ENCODE measurements at regions not wholly inside any gene's neighbourhood (a gene's known extent, or its start where the extent isn't known, plus 50 kb on each side); places are given as distances from the start of the nearest gene placed in this dataset.

GRCh38 chr20:50314678-50315335, 124.2 kb downstream of the CEBPB start:
- Histone ChIP-seq H3K9ac (ENCODE audit: low read length in 3 of 3) (no peak overlapping the region), H3K27ac (ENCODE audit: low read depth in 2 of 2, low read length in 2 of 2) (no peak overlapping the region), H3K36me3 (ENCODE audit: control insufficient read depth in 2 of 3, insufficient read depth in 3 of 3, low read length in 3 of 3) (no peaks in the 10 kb centered on the region), H3K27me3 (ENCODE audit: control insufficient read depth, insufficient read depth, low read length) (no peaks in the 10 kb centered on the region), H3K9me3 (ENCODE audit: control insufficient read depth in 2 of 3, insufficient read depth in 1 of 3, low read length in 3 of 3) (no peaks in the 10 kb centered on the region), H3K4me3 (ENCODE audit: low read length in 3 of 3) (no peak overlapping the region), H3K4me1 (ENCODE audit: control insufficient read depth in 2 of 3, insufficient read depth in 2 of 3, low read depth in 1 of 3, low read length in 3 of 3) (peaks cover 0 to 10% (median 4%) of the 10 kb centered on the region in 3 donors)
- no peak for FAIRE-seq
- TF ChIP-seq CTCF (IDR thresholded peaks at IDR 0.05; ENCODE audit: borderline replicate concordance, extremely low read depth, insufficient read depth), result no peak
- no peak for DNase-seq
- intact Hi-C loops (cut with DNase I), result no loop called here

DNA sequence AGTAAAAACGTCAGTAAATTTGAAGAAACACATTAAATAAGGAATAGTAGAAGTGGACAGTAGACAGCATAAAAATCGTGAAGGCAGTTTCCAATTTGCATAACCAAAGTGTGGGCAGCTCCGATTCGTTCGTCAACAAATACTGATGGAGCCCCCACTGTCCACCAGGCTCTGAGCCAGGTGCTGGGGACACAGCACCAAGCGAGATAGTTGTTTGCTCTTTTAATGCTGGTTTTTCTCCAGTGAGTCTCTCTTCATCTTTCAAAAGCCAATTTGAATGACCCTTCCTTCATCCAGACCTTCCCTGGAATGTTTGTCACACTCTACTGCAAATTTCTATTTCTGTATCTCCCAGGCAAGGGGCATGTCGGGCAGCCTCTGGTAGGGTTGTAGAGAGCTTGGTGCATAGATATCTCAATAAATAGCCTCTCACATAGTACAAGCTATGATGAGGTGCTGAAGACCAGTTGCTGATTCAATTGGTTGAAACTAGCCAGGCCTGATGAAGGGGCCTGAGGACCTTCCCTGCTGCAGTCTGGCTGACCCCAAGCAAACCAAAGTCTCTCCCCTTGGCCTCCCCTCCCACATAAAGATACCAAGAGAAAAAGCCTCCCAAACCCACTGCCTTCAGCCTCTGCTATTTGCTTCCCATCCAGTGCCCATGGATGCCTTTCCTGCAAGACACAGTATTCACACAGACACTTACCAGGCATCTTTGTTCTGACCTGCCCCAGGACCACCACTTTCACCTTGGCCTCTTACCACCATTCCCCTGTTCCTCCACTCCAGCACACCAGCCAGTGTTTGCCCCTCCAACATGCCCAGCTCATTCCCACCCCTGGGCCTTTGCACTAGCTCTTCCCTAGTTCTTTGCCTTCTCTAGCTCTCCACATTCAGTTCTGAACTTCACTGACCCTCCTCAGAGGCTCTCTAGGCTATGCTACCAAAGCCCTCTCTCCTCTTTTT, 125.2 kb downstream of the CEBPB start:
- no peaks in the 10 kb centered on the region for H3K36me3 ChIP-seq (ENCODE audit: control insufficient read depth in 2 of 3, insufficient read depth in 3 of 3, low read length in 3 of 3)
- H3K4me1 ChIP-seq (ENCODE audit: control insufficient read depth in 2 of 3, insufficient read depth in 2 of 3, low read depth in 1 of 3, low read length in 3 of 3), result peaks cover 0 to 10% (median 4%) of the 10 kb centered on the region in 3 donors
- no peak overlapping the region for H3K27ac ChIP-seq (ENCODE audit: low read depth in 2 of 2, low read length in 2 of 2)
- no peak for FAIRE-seq
- H3K9ac ChIP-seq (ENCODE audit: low read length in 3 of 3), result no peak overlapping the region
- no peak overlapping the region for H3K4me3 ChIP-seq (ENCODE audit: low read length in 3 of 3)
- DNase-seq, result no peak
- H3K9me3 ChIP-seq (ENCODE audit: control insufficient read depth in 2 of 3, insufficient read depth in 1 of 3, low read length in 3 of 3), result no peaks in the 10 kb centered on the region
- H3K27me3 ChIP-seq (ENCODE audit: control insufficient read depth, insufficient read depth, low read length), result no peaks in the 10 kb centered on the region
- TF ChIP-seq CTCF (IDR thresholded peaks at IDR 0.05; ENCODE audit: borderline replicate concordance, extremely low read depth, insufficient read depth), result no peak
- intact Hi-C loops (cut with DNase I), result no loop called here

DNA sequence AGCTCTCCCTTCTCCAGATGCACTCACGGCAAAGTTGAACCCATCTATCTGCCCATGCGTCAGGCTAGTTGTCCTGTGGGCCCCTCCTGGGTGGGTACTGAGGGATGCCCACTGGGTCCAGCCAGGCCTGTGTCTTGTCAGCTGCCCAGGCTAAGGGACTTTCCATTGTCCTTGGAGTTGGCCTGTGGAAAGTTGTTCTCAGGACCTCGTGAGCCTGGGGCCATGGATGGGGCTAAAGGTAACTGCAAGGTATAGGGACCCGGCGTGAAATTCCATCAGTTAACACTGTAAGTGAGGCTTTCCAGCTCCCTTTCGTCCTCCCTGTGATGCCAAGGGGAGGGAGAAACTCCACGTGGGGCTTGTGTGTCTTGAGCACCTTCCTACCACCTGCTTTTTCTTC, 126.5 kb downstream of the CEBPB start:
- no peak for TF ChIP-seq CTCF (IDR thresholded peaks at IDR 0.05; ENCODE audit: borderline replicate concordance, extremely low read depth, insufficient read depth)
- DNase-seq (no peak), FAIRE-seq (no peak)
- intact Hi-C loops (cut with DNase I), result no loop called here
- Histone ChIP-seq H3K4me1 (ENCODE audit: control insufficient read depth in 2 of 3, insufficient read depth in 2 of 3, low read depth in 1 of 3, low read length in 3 of 3) (peaks cover 2 to 7% (median 4%) of the 10 kb centered on the region in 3 donors), H3K9ac (ENCODE audit: low read length in 3 of 3) (no peak overlapping the region), H3K36me3 (ENCODE audit: control insufficient read depth in 2 of 3, insufficient read depth in 3 of 3, low read length in 3 of 3) (no peaks in the 10 kb centered on the region), H3K27me3 (ENCODE audit: control insufficient read depth, insufficient read depth, low read length) (no peaks in the 10 kb centered on the region), H3K27ac (ENCODE audit: low read depth in 2 of 2, low read length in 2 of 2) (no peak overlapping the region), H3K9me3 (ENCODE audit: control insufficient read depth in 2 of 3, insufficient read depth in 1 of 3, low read length in 3 of 3) (no peaks in the 10 kb centered on the region), H3K4me3 (ENCODE audit: low read length in 3 of 3) (no peak overlapping the region)

Data from kidney (tissue), 13 donors.